SK-N-SH (cell line): ENCODE measurements at regions not wholly inside any gene's neighbourhood (a gene's known extent, or its start where the extent isn't known, plus 50 kb on each side); places are given as distances from the start of the nearest gene placed in this dataset.

Experiments used
- CTCF ChIA-PET: fragments of 300-600, 350-600 bp; formaldehyde crosslinking; extraction: SDS; loops from one replicate; lab custom pipeline; 2021; lab: Yijun Ruan, JAX
- POLR2A ChIA-PET: fragments of 350-600 bp; sonication (Branson Sonifier 250); formaldehyde crosslinking; extraction: SDS; loops from one replicate; lab custom pipeline; 2020; ENCODE audit warnings: antibody characterized with exemption, inconsistent platforms; lab: Yijun Ruan, JAX
- DNase-seq: peaks from one replicate; pipeline ENCODE4 v3.0.0; 2012
- H2AFZ ChIP-seq: fragments of 200-600 bp; sonication (generic); 2 replicates; pipeline ENCODE4 v1.8.1; 2016; ENCODE audit warnings: antibody characterized with exemption, mild to moderate bottlenecking, low read depth
- H3F3A ChIP-seq: fragments of 200-600 bp; sonication (generic); replicated peaks from 2 replicates; pipeline ENCODE3; 2016; ENCODE audit warnings: antibody characterized with exemption, mild to moderate bottlenecking; ENCODE audit not compliant: insufficient read depth
- H3K27ac ChIP-seq, 2 experiments: fragments of 200-500 bp in 1 of 2; fragments of 200-600 bp in 1 of 2; sonication (Bioruptor generic) in 1 of 2; sonication (generic), shearing (Covaris generic) in 1 of 2; 2 replicates each; pipeline versions ENCODE4 v1.5.1 to v1.6.1; 2014 to 2016; ENCODE audit warnings: low read depth in 2 of 2, inconsistent platforms in 1 of 2, low read length in 1 of 2, mild to moderate bottlenecking in 1 of 2, mixed read lengths in 1 of 2
- H3K27me3 ChIP-seq: fragments of 200-600 bp; sonication (generic), shearing (Covaris generic); 2 replicates; pipeline ENCODE4 v1.6.1; 2016; ENCODE audit warnings: mixed run types; ENCODE audit not compliant: insufficient read depth
- H3K36me3 ChIP-seq, 2 experiments: fragments of 200-500 bp in 1 of 2; fragments of 200-600 bp in 1 of 2; sonication (Bioruptor generic) in 1 of 2; sonication (generic) in 1 of 2; replicated peaks in 1 of 2; 2 replicates each; pipeline versions ENCODE3 to v1.5.1; 2014 to 2016; ENCODE audit warnings: low read length in 1 of 2, mild to moderate bottlenecking in 1 of 2; ENCODE audit not compliant: insufficient read depth in 2 of 2, control insufficient read depth in 1 of 2
- H3K4me1 ChIP-seq, 2 experiments: fragments of 200-500 bp in 1 of 2; fragments of 200-600 bp in 1 of 2; sonication (Bioruptor generic) in 1 of 2; sonication (generic), shearing (Covaris generic) in 1 of 2; 2 replicates each; pipeline versions ENCODE4 v1.5.1 to v1.6.1; 2014 to 2016; ENCODE audit warnings: low read depth in 1 of 2, low read length in 1 of 2, mixed run types in 1 of 2; ENCODE audit not compliant: insufficient read depth in 2 of 2, control insufficient read depth in 1 of 2
- H3K4me2 ChIP-seq: fragments of 200-600 bp; sonication (generic), shearing (Covaris generic); 2 replicates; pipeline ENCODE4 v1.6.1; 2017; ENCODE audit warnings: mixed run types
- H3K4me3 ChIP-seq, 2 experiments: fragments of 200-500 bp in 1 of 2; fragments of 200-600 bp in 1 of 2; sonication (Bioruptor generic) in 1 of 2; sonication (generic), shearing (Covaris generic) in 1 of 2; 2 replicates each; pipeline versions ENCODE4 v1.5.1 to v1.8.1; 2014 to 2016; ENCODE audit warnings: low read depth in 2 of 2, inconsistent platforms in 1 of 2, low read length in 1 of 2, mild to moderate bottlenecking in 1 of 2, mixed read lengths in 1 of 2, moderate library complexity in 1 of 2
- H3K79me2 ChIP-seq: fragments of 200-600 bp; sonication (generic); 2 replicates; pipeline ENCODE4 v1.8.1; 2017; ENCODE audit warnings: mild to moderate bottlenecking; ENCODE audit not compliant: insufficient read depth
- H3K9ac ChIP-seq: fragments of 200-600 bp; sonication (generic); 2 replicates; pipeline ENCODE4 v1.6.1; 2017; ENCODE audit warnings: mixed run types
- H3K9me2 ChIP-seq: fragments of 200-600 bp; sonication (generic); 2 replicates; pipeline ENCODE4 v1.6.1; 2017; ENCODE audit warnings: mixed run types
- H3K9me3 ChIP-seq: fragments of 200-600 bp; sonication (generic); 2 replicates; pipeline ENCODE4 v1.6.1; 2017; ENCODE audit warnings: mixed run types, mild to moderate bottlenecking, moderate library complexity
- H4K20me1 ChIP-seq: fragments of 200-600 bp; sonication (generic); 2 replicates; pipeline ENCODE4 v1.6.1; 2017; ENCODE audit warnings: mild to moderate bottlenecking, mixed run types; ENCODE audit not compliant: insufficient read depth
- CHD2 ChIP-seq: fragments of 150-350 bp; IDR thresholded peaks from 2 replicates; pipeline ENCODE4 v1.6.1; 2018; ENCODE audit warnings: low read length; ENCODE audit not compliant: partially characterized antibody
- ELF1 ChIP-seq: IDR thresholded peaks from 2 replicates; pipeline ENCODE4 v1.4.0; 2012
- EP300 ChIP-seq, 2 experiments: IDR thresholded peaks; 2 replicates each; pipeline versions ENCODE4 v1.4.0 to v1.6.1; 2012; ENCODE audit warnings: borderline replicate concordance in 1 of 2, low read depth in 1 of 2, low read length in 1 of 2
- EZH2phosphoT487 ChIP-seq: fragments of 200-600 bp; sonication (generic); IDR thresholded peaks from 2 replicates; pipeline ENCODE4 v1.6.1; 2017; ENCODE audit warnings: low read depth, mixed run types, mild to moderate bottlenecking, antibody characterized with exemption, moderate library complexity, borderline replicate concordance
- FOXM1 ChIP-seq: IDR thresholded peaks from 2 replicates; pipeline ENCODE4 v1.4.0; 2012; ENCODE audit warnings: low read depth, mild to moderate bottlenecking
- GABPA ChIP-seq: IDR thresholded peaks from 2 replicates; pipeline ENCODE4 v1.4.0; 2012; ENCODE audit warnings: low read depth, mild to moderate bottlenecking
- GATA2 ChIP-seq: sonication (generic); formaldehyde crosslinking; IDR thresholded peaks from 2 replicates; pipeline ENCODE4 v1.5.0; 2020; ENCODE audit warnings: mild to moderate bottlenecking, missing genetic modification reagents
- IRF3 ChIP-seq: fragments of 150-350 bp; IDR thresholded peaks from 2 replicates; pipeline ENCODE4 v1.6.1; 2016; ENCODE audit warnings: mild to moderate bottlenecking, low read depth, low read length
- JUND ChIP-seq: IDR thresholded peaks from 2 replicates; pipeline ENCODE4 v1.4.0; 2012
- MAX ChIP-seq: IDR thresholded peaks from 2 replicates; pipeline ENCODE4 v1.4.0; 2012; ENCODE audit warnings: low read depth
- NFIC ChIP-seq: IDR thresholded peaks from 2 replicates; pipeline ENCODE4 v1.4.0; 2012; ENCODE audit warnings: borderline replicate concordance
- PBX3 ChIP-seq: IDR thresholded peaks from 2 replicates; pipeline ENCODE4; 2012
- POLR2AphosphoS5 ChIP-seq: IDR thresholded peaks from 2 replicates; pipeline ENCODE4 v1.6.1; 2012; ENCODE audit warnings: low read depth, low read length
- RAD21 ChIP-seq: IDR thresholded peaks from 2 replicates; pipeline ENCODE4 v1.6.1; 2012; ENCODE audit warnings: mild to moderate bottlenecking, low read length
- RCOR1 ChIP-seq: fragments of 150-350 bp; IDR thresholded peaks from 2 replicates; pipeline ENCODE4 v1.6.1; 2017; ENCODE audit warnings: antibody characterized with exemption, low read length
- SIN3A ChIP-seq: IDR thresholded peaks from 2 replicates; pipeline ENCODE4 v1.6.1; 2012; ENCODE audit warnings: low read depth, mild to moderate bottlenecking, low read length, moderate library complexity, borderline replicate concordance
- SMC3 ChIP-seq: IDR thresholded peaks from 2 replicates; pipeline ENCODE4 v1.6.1; 2012; ENCODE audit warnings: low read depth, low read length, improper control_type of control experiment
- TCF12 ChIP-seq: IDR thresholded peaks from 2 replicates; pipeline ENCODE4 v1.4.0; 2012
- USF1 ChIP-seq: IDR thresholded peaks from 2 replicates; pipeline ENCODE4 v1.4.0; 2012; ENCODE audit warnings: low read depth, borderline replicate concordance
- YY1 ChIP-seq: IDR thresholded peaks from 2 replicates; pipeline ENCODE4 v1.4.0; 2012; ENCODE audit warnings: low read depth, mild to moderate bottlenecking
- WGBS: methylation state at CpG from one replicate; pipeline ENCODE4 v1.1.6; 2017; ENCODE audit warnings: low lambda C conversion rate; 5-methylcytosine and 5-hydroxymethylcytosine counted together
- TF ChIP-seq, protein P1 (sequence below): IDR thresholded peaks from 2 replicates; pipeline ENCODE4 v1.6.1; 2012; ENCODE audit warnings: mild to moderate bottlenecking, low read depth, low read length, moderate library complexity

DNA sequence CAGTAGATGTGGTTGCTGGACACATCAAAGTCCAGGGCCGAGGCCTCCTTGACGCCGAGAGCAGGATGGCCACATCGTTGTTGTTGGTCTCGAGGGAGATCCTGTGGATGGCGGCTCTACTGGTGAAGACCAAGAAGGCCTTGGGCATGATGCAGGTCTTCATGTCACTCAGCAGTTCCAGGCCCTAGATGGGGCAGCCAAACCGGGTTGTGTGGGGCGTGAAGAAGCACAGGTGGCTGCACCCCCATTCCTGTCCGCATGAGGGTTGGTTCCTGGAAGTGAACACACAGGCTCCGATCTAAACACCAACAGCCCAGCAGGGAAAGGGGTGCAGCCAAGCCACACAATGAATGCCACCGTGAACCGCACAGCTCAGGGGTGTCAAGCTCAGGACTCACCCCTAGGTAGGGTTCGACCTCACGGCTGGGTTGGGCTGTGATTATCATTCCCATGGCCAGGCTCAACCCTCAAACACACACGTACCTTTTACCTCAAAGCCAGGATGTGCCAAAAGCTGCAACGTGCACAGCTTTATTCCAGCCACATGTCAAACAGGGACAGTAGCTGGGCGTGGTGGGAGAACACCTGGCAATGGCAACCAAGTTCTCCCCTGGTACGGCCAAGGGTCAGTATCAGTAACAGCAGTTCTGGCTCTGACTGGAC lies 132.3 kb downstream of the CRYBB2 start:
- Histone ChIP-seq H3K9ac (no peak overlapping the region), H3F3A (no peaks in the 10 kb centered on the region), H3K27ac (no peak overlapping the region), H3K9me2 (no peaks in the 10 kb centered on the region), H3K4me1 (no peaks in the 10 kb centered on the region), H3K36me3 (peaks cover 0 to 6% of the 10 kb centered on the region in 2 experiments), H3K27me3 (no peaks in the 10 kb centered on the region), H4K20me1 (no peaks in the 10 kb centered on the region), H3K4me2 (no peak overlapping the region), H3K9me3 (no peaks in the 10 kb centered on the region), H2AFZ (no peak overlapping the region), H3K4me3 (no peak overlapping the region), H3K79me2 (no peaks in the 10 kb centered on the region)
- no peak for DNase-seq
- TF ChIP-seq RAD21 (no peak), YY1 (no peak), EP300 (IDR thresholded peaks at IDR 0.05; ENCODE audit: borderline replicate concordance in 1 of 2, low read depth in 1 of 2, low read length in 1 of 2) (no peak), NFIC (no peak), POLR2AphosphoS5 (no peak), USF1 (no peak), FOXM1 (no peak), JUND (no peak), SIN3A (no peak)
- CTCF ChIA-PET, result no interaction called here
- WGBS, result 100% methylated on average over 1 of the region's 18 CpGs
- POLR2A ChIA-PET, result no interaction called here

DNA sequence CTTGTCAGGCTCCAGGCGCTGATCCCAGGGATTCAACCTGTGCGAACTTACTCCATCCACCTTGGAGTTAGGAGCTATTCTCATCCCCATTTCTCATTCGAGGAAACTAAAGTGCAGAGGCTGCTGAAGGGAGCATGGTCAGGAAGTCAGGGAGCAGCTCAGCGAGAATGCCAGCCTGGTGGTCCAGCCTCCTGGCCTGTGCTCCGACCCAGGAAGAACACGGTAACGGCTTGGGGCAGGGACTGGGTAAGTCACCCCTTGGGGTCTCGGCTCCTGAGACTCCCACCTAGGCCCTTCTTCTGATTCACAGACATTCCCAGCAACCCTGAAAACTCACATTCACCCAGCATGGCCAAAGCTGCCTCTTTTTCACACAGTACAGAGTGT lies 132.8 kb downstream of the CRYBB2 start:
- Histone ChIP-seq H3K27ac (no peak overlapping the region), H3K4me2 (no peak overlapping the region), H2AFZ (no peak overlapping the region), H3K4me3 (no peak overlapping the region), H3K4me1 (no peaks in the 10 kb centered on the region), H3F3A (no peaks in the 10 kb centered on the region), H3K27me3 (no peaks in the 10 kb centered on the region), H3K36me3 (peaks cover 0 to 6% of the 10 kb centered on the region in 2 experiments), H3K9me3 (no peaks in the 10 kb centered on the region), H3K9ac (no peak overlapping the region), H3K9me2 (no peaks in the 10 kb centered on the region), H4K20me1 (no peaks in the 10 kb centered on the region), H3K79me2 (no peaks in the 10 kb centered on the region)
- 96% methylated on average over 3 of the region's 8 CpGs for WGBS
- ChIA-PET POLR2A (no interaction called here), CTCF (no interaction called here)
- DNase-seq, result no peak
- TF ChIP-seq USF1 (no peak), POLR2AphosphoS5 (no peak), FOXM1 (no peak), RCOR1 (no peak), GABPA (no peak), SIN3A (no peak), EZH2phosphoT487 (no peak), SMC3 (no peak), GATA2 (CRISPR knock-in tag) (no peak), MAX (no peak), JUND (no peak), PBX3 (no peak), NFIC (no peak), CHD2 (no peak), ELF1 (no peak), IRF3 (no peak), TCF12 (no peak)
- TF ChIP-seq, protein P1, sequence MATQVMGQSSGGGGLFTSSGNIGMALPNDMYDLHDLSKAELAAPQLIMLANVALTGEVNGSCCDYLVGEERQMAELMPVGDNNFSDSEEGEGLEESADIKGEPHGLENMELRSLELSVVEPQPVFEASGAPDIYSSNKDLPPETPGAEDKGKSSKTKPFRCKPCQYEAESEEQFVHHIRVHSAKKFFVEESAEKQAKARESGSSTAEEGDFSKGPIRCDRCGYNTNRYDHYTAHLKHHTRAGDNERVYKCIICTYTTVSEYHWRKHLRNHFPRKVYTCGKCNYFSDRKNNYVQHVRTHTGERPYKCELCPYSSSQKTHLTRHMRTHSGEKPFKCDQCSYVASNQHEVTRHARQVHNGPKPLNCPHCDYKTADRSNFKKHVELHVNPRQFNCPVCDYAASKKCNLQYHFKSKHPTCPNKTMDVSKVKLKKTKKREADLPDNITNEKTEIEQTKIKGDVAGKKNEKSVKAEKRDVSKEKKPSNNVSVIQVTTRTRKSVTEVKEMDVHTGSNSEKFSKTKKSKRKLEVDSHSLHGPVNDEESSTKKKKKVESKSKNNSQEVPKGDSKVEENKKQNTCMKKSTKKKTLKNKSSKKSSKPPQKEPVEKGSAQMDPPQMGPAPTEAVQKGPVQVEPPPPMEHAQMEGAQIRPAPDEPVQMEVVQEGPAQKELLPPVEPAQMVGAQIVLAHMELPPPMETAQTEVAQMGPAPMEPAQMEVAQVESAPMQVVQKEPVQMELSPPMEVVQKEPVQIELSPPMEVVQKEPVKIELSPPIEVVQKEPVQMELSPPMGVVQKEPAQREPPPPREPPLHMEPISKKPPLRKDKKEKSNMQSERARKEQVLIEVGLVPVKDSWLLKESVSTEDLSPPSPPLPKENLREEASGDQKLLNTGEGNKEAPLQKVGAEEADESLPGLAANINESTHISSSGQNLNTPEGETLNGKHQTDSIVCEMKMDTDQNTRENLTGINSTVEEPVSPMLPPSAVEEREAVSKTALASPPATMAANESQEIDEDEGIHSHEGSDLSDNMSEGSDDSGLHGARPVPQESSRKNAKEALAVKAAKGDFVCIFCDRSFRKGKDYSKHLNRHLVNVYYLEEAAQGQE, result no peak
